H9 (cell line): ENCODE measurements at regions not wholly inside any gene's neighbourhood (a gene's known extent, or its start where the extent isn't known, plus 50 kb on each side); places are given as distances from the start of the nearest gene placed in this dataset.

ENCODE experiments used
- DNase-seq: peaks from one replicate; pipeline ENCODE4 v3.0.0-alpha.2; 2017
- H2AFZ ChIP-seq: one replicate; pipeline ENCODE4 v1.6.1; 2013; ENCODE audit warnings: mild to moderate bottlenecking, low read length, control low read depth, moderate library complexity
- H2AK5ac ChIP-seq: 2 replicates; pipeline ENCODE4 v1.6.1; 2013; ENCODE audit warnings: low read length, control low read depth, mixed read lengths; ENCODE audit not compliant: insufficient read length
- H2BK120ac ChIP-seq: one replicate; pipeline ENCODE4 v1.6.1; 2013; ENCODE audit warnings: low read depth, mild to moderate bottlenecking, low read length, control low read depth, inconsistent platforms; ENCODE audit not compliant: poor library complexity, severe bottlenecking
- H2BK12ac ChIP-seq: 2 replicates; pipeline ENCODE4 v1.6.1; 2013; ENCODE audit warnings: low read length, control low read depth, mixed read lengths, low read depth; ENCODE audit not compliant: insufficient read length
- H2BK15ac ChIP-seq: 2 replicates; pipeline ENCODE4 v1.6.1; 2013; ENCODE audit warnings: low read depth, low read length, control low read depth
- H2BK20ac ChIP-seq: one replicate; pipeline ENCODE4 v1.6.1; 2013; ENCODE audit warnings: low read depth, mild to moderate bottlenecking, low read length, control low read depth, inconsistent platforms; ENCODE audit not compliant: poor library complexity, severe bottlenecking
- H2BK5ac ChIP-seq: 2 replicates; pipeline ENCODE4 v1.6.1; 2013; ENCODE audit warnings: low read length, control low read depth, mixed read lengths; ENCODE audit not compliant: insufficient read length
- H3K14ac ChIP-seq: 2 replicates; pipeline ENCODE4 v1.6.1; 2013; ENCODE audit warnings: low read length, control low read depth; ENCODE audit not compliant: insufficient read depth
- H3K18ac ChIP-seq: 2 replicates; pipeline ENCODE4 v1.6.1; 2013; ENCODE audit warnings: low read depth, mild to moderate bottlenecking, mixed read lengths, low read length, control low read depth; ENCODE audit not compliant: insufficient read length
- H3K23ac ChIP-seq: 2 replicates; pipeline ENCODE4 v1.6.1; 2013; ENCODE audit warnings: low read length, control low read depth, mixed read lengths, low read depth; ENCODE audit not compliant: insufficient read length
- H3K23me2 ChIP-seq: 2 replicates; pipeline ENCODE4 v1.6.1; 2013; ENCODE audit warnings: low read depth, mild to moderate bottlenecking, mixed read lengths, low read length, control low read depth; ENCODE audit not compliant: insufficient read length, poor library complexity, severe bottlenecking
- H3K27ac ChIP-seq: 2 replicates; pipeline ENCODE4 v1.5.1; 2013; ENCODE audit warnings: low read length, control low read depth, mixed read lengths, low read depth; ENCODE audit not compliant: insufficient read length
- H3K27me3 ChIP-seq: 2 replicates; pipeline ENCODE4 v1.6.1; 2013; ENCODE audit warnings: low read length, control low read depth, inconsistent platforms; ENCODE audit not compliant: insufficient read depth
- H3K4ac ChIP-seq: 2 replicates; pipeline ENCODE4 v1.6.1; 2013; ENCODE audit warnings: low read depth, mild to moderate bottlenecking, control low read depth, inconsistent platforms, low read length, moderate library complexity
- H3K4me1 ChIP-seq: 2 replicates; pipeline ENCODE4 v1.6.1; 2013; ENCODE audit warnings: low read length, control low read depth, inconsistent platforms; ENCODE audit not compliant: insufficient read depth
- H3K4me2 ChIP-seq: 2 replicates; pipeline ENCODE4 v1.6.1; 2013; ENCODE audit warnings: low read length, control low read depth, mixed read lengths; ENCODE audit not compliant: insufficient read length, insufficient read depth
- H3K56ac ChIP-seq: 2 replicates; pipeline ENCODE4 v1.6.1; 2013; ENCODE audit warnings: low read depth, mild to moderate bottlenecking, mixed read lengths, low read length, control low read depth; ENCODE audit not compliant: insufficient read length
- H3K79me1 ChIP-seq: 2 replicates; pipeline ENCODE4 v1.6.1; 2013; ENCODE audit warnings: low read depth, mild to moderate bottlenecking, moderate library complexity, low read length, control low read depth, inconsistent platforms; ENCODE audit not compliant: insufficient read depth, poor library complexity, severe bottlenecking
- H3K79me2 ChIP-seq: 2 replicates; pipeline ENCODE4 v1.6.1; 2013; ENCODE audit warnings: low read length, control low read depth, inconsistent platforms; ENCODE audit not compliant: insufficient read depth
- H3K9ac ChIP-seq: 2 replicates; pipeline ENCODE4 v1.6.1; 2013; ENCODE audit warnings: low read length, control low read depth, mixed read lengths; ENCODE audit not compliant: insufficient read length; ENCODE audit errors: extremely low read depth
- H3K9me3 ChIP-seq: one replicate; pipeline ENCODE4 v1.6.1; 2013; ENCODE audit warnings: low read depth, low read length, inconsistent platforms; ENCODE audit not compliant: control insufficient read depth
- H3T11ph ChIP-seq: one replicate; pipeline ENCODE4 v1.6.1; 2013; ENCODE audit warnings: mild to moderate bottlenecking, low read length, control low read depth, inconsistent platforms
- H4K20me1 ChIP-seq: one replicate; pipeline ENCODE4 v1.6.1; 2013; ENCODE audit not compliant: control insufficient read depth, insufficient read length, insufficient read depth
- H4K5ac ChIP-seq: 2 replicates; pipeline ENCODE4 v1.6.1; 2013; ENCODE audit warnings: low read depth, mild to moderate bottlenecking, mixed read lengths, low read length, control low read depth; ENCODE audit not compliant: insufficient read length
- H4K8ac ChIP-seq: replicated peaks from 2 replicates; pipeline ENCODE4 v1.6.1; 2013; ENCODE audit warnings: low read length, control low read depth, mixed read lengths, low read depth; ENCODE audit not compliant: insufficient read length
- H4K91ac ChIP-seq: 2 replicates; pipeline ENCODE4 v1.6.1; 2013; ENCODE audit warnings: low read depth, mild to moderate bottlenecking, moderate library complexity, mixed read lengths, low read length, control low read depth; ENCODE audit not compliant: insufficient read length
- H3K27ac Mint-ChIP-seq, 3 experiments: 2 replicates in 2 of 3; 3 replicates in 1 of 3; pipeline ENCODE4 v1.8.0; 2020 to 2021; ENCODE audit warnings: mixed read lengths in 3 of 3, mild to moderate bottlenecking in 1 of 3, moderate library complexity in 1 of 3
- H3K27me3 Mint-ChIP-seq: 2 replicates; pipeline ENCODE4 v1.8.0; 2021; ENCODE audit warnings: low read depth, mild to moderate bottlenecking, moderate library complexity, mixed read lengths
- H3K36me3 Mint-ChIP-seq, 3 experiments: 2 replicates in 2 of 3; 3 replicates in 1 of 3; pipeline ENCODE4 v1.8.0; 2020 to 2021; ENCODE audit warnings: low read depth in 3 of 3, mixed read lengths in 3 of 3; ENCODE audit not compliant: insufficient read depth in 1 of 3
- H3K4me1 Mint-ChIP-seq, 2 experiments: 2 replicates each; pipeline ENCODE4 v1.8.0; 2020; ENCODE audit warnings: mixed read lengths in 2 of 2
- H3K4me3 Mint-ChIP-seq, 2 experiments: 2 replicates in 1 of 2; 3 replicates in 1 of 2; pipeline ENCODE4 v1.8.0; 2020 to 2021; ENCODE audit warnings: mild to moderate bottlenecking in 2 of 2, mixed read lengths in 2 of 2, moderate library complexity in 1 of 2
- H3K9me3 Mint-ChIP-seq, 2 experiments: 2 replicates in 1 of 2; 3 replicates in 1 of 2; pipeline ENCODE4 v1.8.0; 2020; ENCODE audit warnings: mild to moderate bottlenecking in 2 of 2, mixed read lengths in 2 of 2, moderate library complexity in 1 of 2
- CTCF ChIP-seq: fragments of 200-600 bp; sonication (generic); conservative IDR thresholded peaks from 3 replicates; pipeline ENCODE4 v1.8.0; 2021; ENCODE audit warnings: antibody characterized with exemption, mild to moderate bottlenecking
- WGBS: extraction: QIAGEN DNeasy Blood & Tissue Kit; methylation state at CpG from one replicate; pipeline ENCODE4 v1.1.7; 2013; ENCODE audit warnings: missing lambda C conversion rate, low lambda C conversion rate, mixed read lengths; ENCODE audit not compliant: insufficient read length; ENCODE audit errors: extremely low coverage; 5-methylcytosine and 5-hydroxymethylcytosine counted together

- Histone ChIP-seq H3K9ac (no peak overlapping the region), H3K27ac (no peak overlapping the region), H3K4me1 (no peaks in the 10 kb centered on the region; the same call in 1 of the 2 replicates), H4K91ac (no peak overlapping the region), H2BK5ac (no peak overlapping the region), H3K23ac (no peak overlapping the region), H3K56ac (no peak overlapping the region), H2BK20ac (no peak overlapping the region), H3T11ph (no peak overlapping the region), H3K4ac (no peak overlapping the region), H2AK5ac (no peak overlapping the region), H2BK120ac (no peak overlapping the region), H3K27me3 (no peaks in the 10 kb centered on the region), H3K79me2 (no peaks in the 10 kb centered on the region), H3K23me2 (no peaks in the 10 kb centered on the region), H3K4me2 (no peak overlapping the region), H3K18ac (no peak overlapping the region), H2BK15ac (no peak overlapping the region), H4K5ac (no peak overlapping the region), H2AFZ (no peak overlapping the region), H4K8ac (no peak overlapping the region), H3K79me1 (no peaks in the 10 kb centered on the region), H4K20me1 (no peaks in the 10 kb centered on the region), H2BK12ac (no peak overlapping the region), H3K14ac (no peak overlapping the region), H3K9me3 (no peaks in the 10 kb centered on the region)
- Mint-ChIP-seq H3K27me3 (peaks cover 5% of the 10 kb centered on the region), H3K27ac (no peak overlapping the region), H3K4me3 (no peak overlapping the region), H3K9me3 (peaks cover 0 to 2% of the 10 kb centered on the region in 2 experiments; a peak in 2 of 5 replicates), H3K36me3 (no peaks in the 10 kb centered on the region), H3K4me1 (peaks cover 18 to 21% of the 10 kb centered on the region in 2 experiments)
- no peak for TF ChIP-seq CTCF
- no CpG with 5 or more reads among the region's 3 CpGs for WGBS
- no peak for DNase-seq
Measured at GRCh38 chr20:4070323-4071177, 55.2 kb upstream of the RNF24 start.
